ENCODE measurements at regions not wholly inside any gene's neighbourhood (a gene's known extent, or its start where the extent isn't known, plus 50 kb on each side); places are given as distances from the start of the nearest gene placed in this dataset.

DNA sequence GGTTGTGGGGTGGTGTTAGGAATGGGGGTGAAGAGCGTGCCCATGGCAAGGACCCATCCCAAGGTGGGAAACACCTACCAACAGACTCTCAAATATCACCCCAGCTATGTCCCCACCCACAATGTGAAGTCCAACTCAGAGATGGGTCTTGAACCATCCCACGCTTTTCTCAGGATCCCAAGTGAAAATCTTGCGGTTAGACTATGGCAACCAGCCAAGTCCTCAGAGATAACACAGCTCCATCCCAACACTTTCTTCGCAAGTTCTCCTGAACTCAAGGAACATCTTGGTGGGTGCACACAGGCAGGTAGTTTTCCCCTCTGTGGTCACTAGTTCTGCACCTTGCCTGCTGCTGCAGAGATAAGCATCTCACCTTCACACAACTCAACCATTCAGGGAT is 116.0 kb downstream of the CDC5L start:
- Histone ChIP-seq H2AFZ (ENCODE audit: low read length) (no peak overlapping the region), H2BK12ac (ENCODE audit: insufficient read length, low read depth, low read length) (no peak overlapping the region), H4K20me1 (ENCODE audit: control insufficient read depth, insufficient read depth, insufficient read length) (no peaks in the 10 kb centered on the region), H3K27ac (ENCODE audit: insufficient read length, low read depth, low read length) (no peak overlapping the region), H3K56ac (ENCODE audit: insufficient read length, low read depth, low read length) (no peak overlapping the region), H2BK20ac (ENCODE audit: low read depth, low read length, poor library complexity, severe bottlenecking) (no peak overlapping the region), H3K23me2 (ENCODE audit: insufficient read length, low read depth, low read length, poor library complexity, severe bottlenecking) (no peaks in the 10 kb centered on the region), H3K14ac (ENCODE audit: insufficient read depth, low read length) (no peak overlapping the region), H3K9me3 (ENCODE audit: control insufficient read depth, low read depth, low read length) (no peaks in the 10 kb centered on the region), H3K27me3 (ENCODE audit: insufficient read depth, low read length) (no peaks in the 10 kb centered on the region), H2BK15ac (ENCODE audit: low read depth, low read length) (no peak overlapping the region), H4K5ac (ENCODE audit: insufficient read length, low read depth, low read length) (no peak overlapping the region), H2AK5ac (ENCODE audit: insufficient read length, low read length) (no peak overlapping the region), H3T11ph (ENCODE audit: low read length) (no peak overlapping the region), H3K79me1 (ENCODE audit: insufficient read depth, low read depth, low read length, poor library complexity, severe bottlenecking) (no peaks in the 10 kb centered on the region), H3K4me1 (ENCODE audit: insufficient read depth, low read length) (peaks cover 6% of the 10 kb centered on the region; the same call in 1 of the 2 replicates), H3K4me2 (ENCODE audit: insufficient read depth, insufficient read length, low read length) (no peak overlapping the region), H4K8ac (replicated peaks; ENCODE audit: insufficient read length, low read depth, low read length) (no peak overlapping the region), H3K79me2 (ENCODE audit: insufficient read depth, low read length) (no peaks in the 10 kb centered on the region), H3K4ac (ENCODE audit: low read depth, low read length) (no peak overlapping the region), H2BK5ac (ENCODE audit: insufficient read length, low read length) (no peak overlapping the region), H4K91ac (ENCODE audit: insufficient read length, low read depth, low read length) (no peak overlapping the region), H3K23ac (ENCODE audit: insufficient read length, low read depth, low read length) (no peak overlapping the region), H2BK120ac (ENCODE audit: low read depth, low read length, poor library complexity, severe bottlenecking) (no peak overlapping the region), H3K9ac (ENCODE audit: extremely low read depth, insufficient read length, low read length) (no peak overlapping the region), H3K18ac (ENCODE audit: insufficient read length, low read depth, low read length) (no peak overlapping the region)
- no peak for TF ChIP-seq CTCF (conservative IDR thresholded peaks at IDR 0.05)
- Mint-ChIP-seq H3K27me3 (ENCODE audit: low read depth) (peaks cover 2% of the 10 kb centered on the region; the same call in 1 of the 2 replicates), H3K9me3 (no peaks in the 10 kb centered on the region), H3K27ac (no peak overlapping the region), H3K4me1 (peaks cover 8 to 12% of the 10 kb centered on the region in 2 experiments), H3K4me3 (no peak overlapping the region), H3K36me3 (ENCODE audit: insufficient read depth in 1 of 3, low read depth in 3 of 3) (no peaks in the 10 kb centered on the region; a peak in 1 of 7 replicates)
- DNase-seq: no peak
- WGBS (ENCODE audit: extremely low coverage, insufficient read length, low lambda C conversion rate): no CpG with 5 or more reads among the region's 4 CpGs

All from H9 (cell line).